CD4-positive, alpha-beta T cell (primary cell): ENCODE measurements at regions not wholly inside any gene's neighbourhood (a gene's known extent, or its start where the extent isn't known, plus 50 kb on each side); places are given as distances from the start of the nearest gene placed in this dataset.

Experiments used
- ATAC-seq: fragments of 200-7000 bp; cut with Tn5 transposase; one replicate; pipeline ENCODE4 v1.10.0; 2022; ENCODE audit warnings: mild to moderate bottlenecking; ENCODE audit not compliant: poor library complexity
- CTCF ChIA-PET: fragments of 350-600 bp; sonication (Branson Sonifier 250); formaldehyde crosslinking; loops from one replicate; lab custom pipeline; 2021; ENCODE audit warnings: antibody characterized with exemption, inconsistent platforms; lab: Charles Lee
- POLR2A ChIA-PET: fragments of 350-600 bp; sonication (Branson Sonifier 250); formaldehyde crosslinking; loops from one replicate; lab custom pipeline; 2021; ENCODE audit warnings: antibody characterized with exemption, inconsistent platforms; lab: Charles Lee
- DNase-seq, 14 experiments: peaks; one replicate each; pipeline ENCODE4 v3.0.0-alpha.2; 2013 to 2020; ENCODE audit warnings: mixed read lengths in 2 of 14
- H3K27ac ChIP-seq, 2 donors: one replicate each; pipeline versions ENCODE4 v1.5.1 to v1.7.0; 2013; ENCODE audit warnings: low read length in 2 of 2, low read depth in 1 of 2, mild to moderate bottlenecking in 1 of 2
- H3K27me3 ChIP-seq, 2 experiments: 1 replicate in 1 of 2; 2 replicates in 1 of 2; pipeline versions ENCODE4 v1.6.1 to v1.7.0; 2013; ENCODE audit warnings: low read length in 2 of 2, control low read depth in 1 of 2, mild to moderate bottlenecking in 1 of 2, moderate library complexity in 1 of 2; ENCODE audit not compliant: insufficient read depth in 2 of 2, control insufficient read depth in 1 of 2
- H3K36me3 ChIP-seq: one replicate; pipeline ENCODE4 v1.6.1; 2013; ENCODE audit warnings: low read length, control low read depth; ENCODE audit not compliant: insufficient read depth
- H3K4me1 ChIP-seq: one replicate; pipeline ENCODE4 v1.6.1; 2013; ENCODE audit warnings: low read length, control low read depth; ENCODE audit not compliant: insufficient read depth
- H3K4me3 ChIP-seq: one replicate; pipeline ENCODE4 v1.5.1; 2013; ENCODE audit warnings: mild to moderate bottlenecking, low read length, moderate library complexity
- H3K9me3 ChIP-seq, 2 experiments: 1 replicate in 1 of 2; 2 replicates in 1 of 2; pipeline versions ENCODE4 v1.6.1 to v1.7.0; 2013; ENCODE audit warnings: low read length in 2 of 2, mild to moderate bottlenecking in 2 of 2, control low read depth in 1 of 2, moderate library complexity in 1 of 2; ENCODE audit not compliant: control insufficient read depth in 1 of 2, insufficient read depth in 1 of 2
- H3K27ac Mint-ChIP-seq: one replicate; pipeline ENCODE4 v1.8.0; 2020; ENCODE audit warnings: mixed read lengths
- H3K27me3 Mint-ChIP-seq: one replicate; pipeline ENCODE4 v1.8.0; 2021; ENCODE audit warnings: mixed read lengths
- H3K36me3 Mint-ChIP-seq: one replicate; pipeline ENCODE4 v1.8.0; 2021; ENCODE audit warnings: low read depth, mixed read lengths
- H3K4me1 Mint-ChIP-seq: one replicate; pipeline ENCODE4 v1.8.0; 2021; ENCODE audit warnings: low read depth, mixed read lengths
- H3K4me3 Mint-ChIP-seq: one replicate; pipeline ENCODE4 v1.8.0; 2020; ENCODE audit warnings: mild to moderate bottlenecking, mixed read lengths
- H3K9me3 Mint-ChIP-seq: one replicate; pipeline ENCODE4 v1.8.0; 2020; ENCODE audit warnings: mixed read lengths
- intact Hi-C, 2 experiments: fragments of 100-400 bp; cut with DNase I in 1 of 2; cut with micrococcal nuclease in 1 of 2; formaldehyde crosslinking; loops; one replicate each; pipeline versions ENCODE4 v1.15.1 to v1.9.0; 2023 to 2025; cut with DNase I, micrococcal nuclease
- TF ChIP-seq, protein P1 (sequence below): fragments of 200-600 bp; IDR thresholded peaks from one replicate; pipeline ENCODE4 v1.8.0; 2022; ENCODE audit warnings: antibody characterized with exemption, mild to moderate bottlenecking

DNA sequence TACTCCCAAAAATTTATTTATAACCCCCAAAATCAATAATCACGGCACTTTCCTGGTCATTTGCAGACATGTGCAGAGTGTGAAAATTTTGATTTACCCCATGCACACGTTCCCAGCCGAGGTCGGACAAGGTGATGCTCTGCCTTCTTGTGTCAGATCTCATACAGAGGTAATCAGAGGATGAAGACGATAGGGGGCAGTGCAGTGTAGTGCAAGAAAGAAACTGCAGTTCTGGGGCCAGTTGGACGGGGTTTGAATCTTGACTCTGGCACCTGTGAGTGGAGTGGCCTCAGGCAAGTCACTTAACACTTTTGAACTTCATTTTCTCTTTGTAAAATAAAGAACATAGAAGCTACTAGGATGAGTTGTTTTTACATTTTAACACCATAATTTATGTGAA lies 88.4 kb downstream of the FRMPD3 start:
- peaks cover 16% of the 10 kb centered on the region for H3K27me3 Mint-ChIP-seq
- no peak overlapping the region for H3K27ac Mint-ChIP-seq
- Histone ChIP-seq H3K9me3 (no peaks in the 10 kb centered on the region), H3K27ac (no peak overlapping the region), H3K27me3 (no peaks in the 10 kb centered on the region), H3K4me3 (no peak overlapping the region), H3K36me3 (no peaks in the 10 kb centered on the region), H3K4me1 (no peaks in the 10 kb centered on the region)
- CTCF ChIA-PET = no interaction called here
- H3K4me3 Mint-ChIP-seq = no peak overlapping the region
- no peaks in the 10 kb centered on the region for H3K9me3 Mint-ChIP-seq
- POLR2A ChIA-PET = interaction anchor here (1.0 kb wide), 1 partner anchor 239 kb away, joined by 4 read pairs; the partner anchor contains the start of gene NCBP2L
- peak; percentile 54 for ATAC-seq
- peak in 11 of 14 experiments; percentile 0 to 59 (median 9) for DNase-seq
- no peaks in the 10 kb centered on the region for H3K4me1 Mint-ChIP-seq
- no peaks in the 10 kb centered on the region for H3K36me3 Mint-ChIP-seq
- TF ChIP-seq, protein P1, sequence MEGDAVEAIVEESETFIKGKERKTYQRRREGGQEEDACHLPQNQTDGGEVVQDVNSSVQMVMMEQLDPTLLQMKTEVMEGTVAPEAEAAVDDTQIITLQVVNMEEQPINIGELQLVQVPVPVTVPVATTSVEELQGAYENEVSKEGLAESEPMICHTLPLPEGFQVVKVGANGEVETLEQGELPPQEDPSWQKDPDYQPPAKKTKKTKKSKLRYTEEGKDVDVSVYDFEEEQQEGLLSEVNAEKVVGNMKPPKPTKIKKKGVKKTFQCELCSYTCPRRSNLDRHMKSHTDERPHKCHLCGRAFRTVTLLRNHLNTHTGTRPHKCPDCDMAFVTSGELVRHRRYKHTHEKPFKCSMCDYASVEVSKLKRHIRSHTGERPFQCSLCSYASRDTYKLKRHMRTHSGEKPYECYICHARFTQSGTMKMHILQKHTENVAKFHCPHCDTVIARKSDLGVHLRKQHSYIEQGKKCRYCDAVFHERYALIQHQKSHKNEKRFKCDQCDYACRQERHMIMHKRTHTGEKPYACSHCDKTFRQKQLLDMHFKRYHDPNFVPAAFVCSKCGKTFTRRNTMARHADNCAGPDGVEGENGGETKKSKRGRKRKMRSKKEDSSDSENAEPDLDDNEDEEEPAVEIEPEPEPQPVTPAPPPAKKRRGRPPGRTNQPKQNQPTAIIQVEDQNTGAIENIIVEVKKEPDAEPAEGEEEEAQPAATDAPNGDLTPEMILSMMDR = no peak
- intact Hi-C loops = loop anchor here in 1 of 2 experiments (5.0 kb wide), 1 partner anchor 239 kb away; the partner anchor contains the start of genes NCBP2L and TSC22D3

DNA sequence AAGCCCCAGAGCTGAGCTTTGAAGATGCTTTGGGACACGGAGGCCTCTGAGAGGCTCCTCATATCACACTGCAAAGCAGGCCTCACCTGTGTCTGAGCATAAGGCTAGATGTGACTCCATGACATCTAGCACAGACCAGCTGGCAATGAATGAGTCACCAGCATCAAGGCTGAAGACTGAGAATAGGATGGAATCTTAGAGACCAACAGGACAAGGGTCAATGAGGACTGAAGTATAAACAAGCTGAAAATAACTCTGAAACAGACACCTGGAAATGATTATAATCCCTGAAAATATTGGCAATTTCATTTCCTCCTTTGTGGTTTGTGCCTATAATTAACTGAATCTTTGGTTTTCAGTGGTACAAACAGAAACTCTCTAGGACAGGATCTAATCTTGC lies 87.1 kb upstream of the PRPS1 start:
- no peak for DNase-seq
- no peaks in the 10 kb centered on the region for H3K36me3 Mint-ChIP-seq
- intact Hi-C loops = loop anchor here in 1 of 2 experiments (5.0 kb wide), 1 partner anchor 356 kb away; no protein-coding TSS in a partner anchor
- H3K36me3 ChIP-seq = no peaks in the 10 kb centered on the region
- H3K9me3 Mint-ChIP-seq = no peaks in the 10 kb centered on the region
- H3K27ac ChIP-seq = no peak overlapping the region
- CTCF ChIA-PET = no interaction called here
- no peaks in the 10 kb centered on the region for H3K4me1 ChIP-seq
- H3K27ac Mint-ChIP-seq = no peak overlapping the region
- no peak for ATAC-seq
- H3K4me3 ChIP-seq = no peak overlapping the region
- no peaks in the 10 kb centered on the region for H3K9me3 ChIP-seq
- H3K4me3 Mint-ChIP-seq = no peak overlapping the region
- no peaks in the 10 kb centered on the region for H3K4me1 Mint-ChIP-seq
- POLR2A ChIA-PET = no interaction called here
- H3K27me3 Mint-ChIP-seq = peaks cover 4% of the 10 kb centered on the region
- H3K27me3 ChIP-seq = no peaks in the 10 kb centered on the region
- TF ChIP-seq, protein P1 = no peak

DNA sequence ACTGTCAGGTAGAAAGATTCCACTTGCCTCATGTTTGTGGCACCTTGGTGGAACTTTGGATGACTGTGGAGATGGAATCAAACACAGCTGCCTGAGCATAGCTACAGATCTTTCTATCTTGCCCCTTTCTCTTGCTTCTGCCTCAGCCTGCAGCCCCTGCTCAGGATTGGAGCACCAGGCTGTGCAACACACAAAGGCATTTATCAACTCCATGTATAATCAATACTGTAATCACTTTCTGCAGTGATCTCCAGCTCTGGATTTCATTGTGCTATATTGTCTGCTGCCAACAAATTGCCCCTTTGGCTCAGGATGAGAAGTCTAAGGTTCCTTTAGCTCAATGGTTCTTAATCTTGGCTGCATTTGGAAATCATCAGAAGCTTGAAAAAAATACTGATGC lies 86.3 kb upstream of the PRPS1 start:
- TF ChIP-seq, protein P1 = no peak
- DNase-seq (no peak), ATAC-seq (no peak)
- ChIA-PET POLR2A (no interaction called here), CTCF (interaction anchor here (0.7 to 1.0 kb wide), 2 partner anchors 367 to 653 kb away, joined by 3 read pairs; no protein-coding TSS in a partner anchor)
- H3K27me3 Mint-ChIP-seq = peaks cover 2% of the 10 kb centered on the region
- no peaks in the 10 kb centered on the region for H3K9me3 ChIP-seq
- H3K27ac ChIP-seq = no peak overlapping the region
- H3K36me3 ChIP-seq = no peaks in the 10 kb centered on the region
- no peaks in the 10 kb centered on the region for H3K4me1 ChIP-seq
- no peak overlapping the region for H3K27ac Mint-ChIP-seq
- H3K36me3 Mint-ChIP-seq = no peaks in the 10 kb centered on the region
- H3K27me3 ChIP-seq = no peaks in the 10 kb centered on the region
- H3K4me3 ChIP-seq = no peak overlapping the region
- no peaks in the 10 kb centered on the region for H3K4me1 Mint-ChIP-seq
- intact Hi-C loops = loop anchor here in 1 of 2 experiments (5.0 kb wide), 1 partner anchor 355 kb away; no protein-coding TSS in a partner anchor
- H3K9me3 Mint-ChIP-seq = no peaks in the 10 kb centered on the region
- H3K4me3 Mint-ChIP-seq = no peak overlapping the region
